GM19438 (cell line): ENCODE measurements at regions not wholly inside any gene's neighbourhood (a gene's known extent, or its start where the extent isn't known, plus 50 kb on each side); places are given as distances from the start of the nearest gene placed in this dataset.

Experiments
- ATAC-seq: cut with Tn5 transposase; IDR thresholded peaks from one replicate; pipeline ENCODE4 v1.9.1; 2021; ENCODE audit warnings: low read depth; ENCODE audit not compliant: unreplicated experiment

DNA sequence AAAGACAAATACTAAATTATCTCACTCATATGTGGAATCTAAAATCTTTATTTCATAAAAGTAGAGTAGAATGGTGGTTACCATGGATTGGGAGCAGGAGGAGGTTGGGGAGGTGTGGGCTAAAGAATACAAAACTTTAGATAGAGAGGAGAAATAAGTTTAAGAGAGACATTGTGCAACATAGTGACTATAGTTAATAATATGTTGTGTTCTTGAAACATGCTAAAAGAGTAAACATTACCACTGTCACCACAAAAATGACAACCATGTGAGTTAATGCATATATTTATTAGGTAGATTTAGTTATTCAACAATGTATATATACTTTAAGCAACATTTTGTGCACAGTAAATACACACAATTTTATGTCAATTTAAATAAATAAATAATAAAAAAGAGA, 128.5 kb upstream of the COL3A1 start:
- no peak for ATAC-seq

DNA sequence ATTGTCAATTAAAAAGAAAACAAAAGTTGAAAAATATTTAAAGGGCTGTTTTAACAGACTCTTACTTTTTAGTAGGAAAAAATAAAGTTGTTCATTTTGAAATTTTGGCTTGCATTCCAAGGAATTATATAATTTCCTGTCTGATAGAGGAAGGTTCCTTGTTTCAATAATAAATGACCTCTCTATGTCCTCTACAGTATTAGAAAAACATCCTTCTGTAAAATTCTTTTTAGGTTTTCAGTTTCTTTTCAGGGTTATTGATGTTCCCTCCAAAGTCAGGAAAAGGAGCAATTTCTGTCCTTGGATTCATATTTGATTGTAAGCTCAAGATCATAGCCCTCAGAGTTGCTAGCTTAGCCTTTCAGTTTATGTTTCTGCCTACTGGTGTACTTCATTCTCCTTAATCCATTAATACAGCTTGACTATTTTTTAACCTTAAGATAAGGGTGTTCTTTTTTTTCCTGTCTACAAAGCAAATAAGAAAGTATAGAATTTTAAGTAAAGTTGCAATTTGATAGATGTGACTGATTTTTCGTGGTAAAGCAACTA, 125.2 kb upstream of the COL3A1 start:
- ATAC-seq, result no peak

- no peak for ATAC-seq
These were observed 123.4 kb upstream of the COL3A1 start for GRCh38 chr2:188850786-188851185.

- ATAC-seq, result no peak
These were observed 122.9 kb upstream of the COL3A1 start for GRCh38 chr2:188851311-188851710.

GRCh38 chr2:188851826-188852225, 122.3 kb upstream of the COL3A1 start:
- ATAC-seq, result no peak

DNA sequence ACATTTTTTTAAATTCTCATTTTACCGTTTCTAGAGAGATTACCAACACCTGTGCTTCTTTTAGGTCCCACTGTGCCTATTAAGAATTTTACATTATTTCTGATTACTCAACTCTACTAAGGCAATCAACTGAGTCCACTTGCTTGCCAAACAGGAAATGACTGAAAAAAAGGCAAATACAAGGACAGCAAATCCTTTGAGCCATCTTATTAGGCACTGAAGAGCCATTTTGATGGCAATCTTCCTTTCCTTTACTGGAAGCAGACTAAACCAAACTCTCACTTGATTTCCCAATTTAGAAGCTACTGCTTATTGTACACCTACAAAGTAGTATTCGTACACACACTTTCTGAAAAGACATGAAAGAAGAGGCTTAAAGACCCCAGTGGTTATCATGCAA, 121.4 kb upstream of the COL3A1 start:
- ATAC-seq, result no peak

- no peak for ATAC-seq
These were observed 120.9 kb upstream of the COL3A1 start for GRCh38 chr2:188853307-188853706.

DNA sequence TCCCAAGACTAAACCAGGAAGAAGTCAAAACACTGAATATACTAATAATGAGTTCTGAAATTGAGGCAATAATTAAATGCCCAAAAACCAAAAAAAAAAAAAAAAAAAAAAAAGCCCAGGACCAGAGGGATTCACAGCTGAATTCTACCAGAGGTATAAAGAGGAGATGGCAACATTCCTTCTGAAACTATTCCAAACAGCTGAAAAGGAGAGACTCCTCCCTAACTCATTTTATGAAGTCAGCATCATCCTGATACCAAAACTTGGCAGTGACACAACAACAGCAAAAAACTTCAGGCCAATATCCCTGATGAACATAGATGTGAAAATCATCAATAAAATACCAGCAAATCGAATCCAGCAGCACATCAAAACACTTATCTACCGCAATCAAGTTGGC, 108.5 kb upstream of the COL3A1 start:
- no peak for ATAC-seq

DNA sequence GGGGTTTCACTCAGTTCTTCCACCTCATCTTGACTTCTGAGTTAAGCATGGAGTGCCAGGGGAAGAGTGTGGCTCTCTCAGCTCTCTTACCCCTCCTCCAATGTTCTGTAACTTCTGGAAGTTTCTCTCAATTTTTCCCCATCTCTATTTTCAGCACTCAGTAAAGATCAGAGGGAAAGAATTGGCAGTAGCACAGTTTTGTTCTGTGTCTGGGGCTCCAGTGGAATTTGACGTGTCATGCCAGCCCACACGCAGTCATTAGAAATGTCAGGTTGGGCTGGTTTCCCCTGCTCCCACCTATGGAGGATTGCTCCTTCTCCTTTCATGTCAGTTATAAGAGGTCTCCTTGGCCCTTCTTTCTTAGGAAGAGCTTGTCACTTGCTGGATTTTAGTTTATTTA, 104.6 kb upstream of the COL3A1 start:
- ATAC-seq, result no peak

GRCh38 chr2:188870289-188870688, 103.9 kb upstream of the COL3A1 start:
- no peak for ATAC-seq

GRCh38 chr2:188875104-188875503, 99.1 kb upstream of the COL3A1 start:
- ATAC-seq, result no peak

DNA sequence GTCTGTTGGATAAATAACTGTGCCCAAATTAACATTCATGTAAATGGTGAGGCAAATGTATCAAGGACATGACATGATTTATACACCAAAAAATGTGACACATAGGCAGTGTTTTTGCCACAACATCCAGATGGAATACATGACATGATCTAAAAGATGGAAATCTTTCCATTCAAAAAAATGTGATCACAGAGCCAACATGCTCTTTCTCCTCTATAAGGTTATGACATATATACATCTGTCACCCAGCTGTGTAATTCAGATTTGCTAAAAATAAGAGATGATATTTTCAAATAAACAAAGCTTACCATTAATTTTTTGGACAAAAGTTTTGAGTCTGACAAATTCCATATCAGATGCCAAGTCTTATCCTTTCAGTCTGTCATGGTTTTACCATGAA, 95.5 kb upstream of the COL3A1 start:
- ATAC-seq, result no peak

DNA sequence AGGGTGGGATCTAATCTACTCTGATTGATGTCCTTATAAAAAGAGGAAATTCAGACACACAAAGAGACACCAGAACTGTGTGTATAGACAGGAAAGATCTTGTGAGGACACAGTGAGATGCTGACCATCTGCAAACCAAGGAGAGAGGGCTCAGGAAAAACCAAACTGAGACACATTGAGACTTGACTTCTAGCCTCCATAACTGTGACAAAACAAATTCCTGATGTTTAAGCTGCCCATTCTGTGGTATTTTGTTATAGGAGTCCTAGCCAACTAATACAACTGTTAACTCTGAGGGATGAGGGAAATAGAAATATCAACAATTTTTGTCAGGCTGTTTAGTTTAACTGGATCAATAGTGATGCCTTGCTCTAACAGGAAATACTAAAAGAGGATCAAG, 93.4 kb upstream of the COL3A1 start:
- no peak for ATAC-seq

DNA sequence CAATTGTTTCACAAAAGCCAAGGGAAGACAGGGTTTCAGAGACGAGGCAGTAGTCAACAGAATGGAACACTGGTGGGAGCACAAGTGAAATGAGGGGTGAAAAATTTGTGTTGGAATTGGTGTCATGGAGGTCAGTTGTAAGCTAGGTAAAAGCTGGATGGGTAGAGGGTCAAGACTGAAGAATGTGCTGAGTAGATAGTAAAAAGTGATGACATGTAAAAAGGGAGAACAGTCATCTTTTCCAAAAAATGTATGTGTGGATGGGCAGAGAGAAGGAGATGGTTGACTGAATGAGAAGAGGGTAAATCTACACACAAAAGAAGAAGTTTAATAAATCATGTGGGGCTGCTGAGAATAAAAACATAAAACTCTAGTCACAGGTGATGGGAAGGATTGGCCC, 92.7 kb upstream of the COL3A1 start:
- no peak for ATAC-seq

GRCh38 chr2:188884046-188884445, 90.1 kb upstream of the COL3A1 start:
- ATAC-seq, result no peak

DNA sequence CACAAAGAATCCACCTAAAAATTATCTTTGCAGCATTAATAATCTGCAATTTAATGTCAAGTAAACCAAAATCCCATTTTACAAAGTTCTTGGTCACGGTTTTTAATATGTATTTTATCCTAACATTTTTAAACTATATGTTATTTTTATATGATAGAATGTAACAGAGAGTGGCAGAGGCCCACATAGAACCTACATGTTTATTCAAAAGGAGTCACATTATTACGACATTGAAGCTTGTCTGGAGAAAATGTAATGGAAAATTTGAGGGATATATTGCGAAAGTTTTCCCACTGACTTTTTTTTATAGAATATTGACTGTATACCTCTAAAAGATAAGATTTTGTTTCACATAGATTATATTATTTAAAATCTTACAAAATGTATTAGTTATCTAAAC, 89.7 kb upstream of the COL3A1 start:
- ATAC-seq, result no peak

DNA sequence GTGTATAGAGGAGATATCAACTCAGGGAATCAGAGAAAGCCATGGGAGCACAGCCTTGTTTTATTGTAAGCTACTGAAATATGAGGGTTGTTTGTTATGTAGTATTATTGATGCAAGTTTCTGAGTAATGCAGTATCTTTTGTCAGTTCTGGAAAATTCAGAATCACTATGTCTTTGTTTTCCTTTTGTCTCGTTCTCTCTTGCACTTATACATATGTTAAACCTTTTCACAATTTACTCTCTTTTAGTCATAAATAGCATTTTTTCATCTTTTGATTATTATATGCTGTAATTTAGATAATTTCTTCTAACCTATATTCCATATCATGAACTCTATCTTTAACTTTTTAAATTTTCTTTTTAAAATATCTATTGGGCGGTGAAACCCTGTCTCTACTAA, 85.0 kb upstream of the COL3A1 start:
- ATAC-seq, result no peak

DNA sequence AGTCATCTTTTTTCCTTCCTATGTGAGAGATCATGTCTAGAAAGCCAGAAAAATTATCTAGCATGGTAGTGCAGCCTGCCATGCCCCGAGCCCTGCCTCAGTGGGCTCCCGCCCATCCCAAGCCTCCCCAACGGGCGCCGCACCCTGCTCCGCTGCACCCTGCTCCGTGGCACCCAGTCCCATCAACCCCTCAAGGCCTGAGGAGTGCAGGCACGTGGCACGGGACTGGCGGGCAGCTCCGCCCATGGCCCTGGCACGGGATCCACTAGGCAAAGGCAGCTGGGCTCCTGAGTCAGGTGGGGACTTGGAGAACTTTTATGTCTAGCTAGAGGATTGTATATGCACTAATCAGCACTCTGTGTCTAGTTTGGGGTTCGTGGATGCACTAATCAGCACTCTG, 83.4 kb upstream of the COL3A1 start:
- no peak for ATAC-seq

DNA sequence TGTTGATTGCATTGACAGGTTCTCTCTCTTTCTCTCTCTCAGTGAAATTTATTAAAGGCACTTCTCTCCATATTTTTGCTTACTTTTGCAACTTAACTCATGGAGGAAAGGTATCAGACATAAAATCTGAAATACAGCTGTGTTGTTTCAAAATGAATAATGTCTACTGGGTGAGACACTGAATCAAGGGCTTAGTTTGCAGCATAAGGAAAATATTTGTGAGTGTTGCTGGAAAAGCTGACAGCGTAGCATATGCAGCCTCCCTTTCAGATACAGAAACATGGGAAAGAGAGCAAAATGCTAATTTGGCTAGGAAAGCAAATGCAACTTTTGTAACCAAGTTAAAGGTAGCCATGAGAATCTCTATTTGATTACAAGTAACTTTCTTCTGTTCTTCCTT, 81.5 kb upstream of the COL3A1 start:
- ATAC-seq, result no peak

GRCh38 chr2:188893972-188894371, 80.2 kb upstream of the COL3A1 start:
- no peak for ATAC-seq

GRCh38 chr2:188894979-188895378, 79.2 kb upstream of the COL3A1 start:
- ATAC-seq, result no peak

DNA sequence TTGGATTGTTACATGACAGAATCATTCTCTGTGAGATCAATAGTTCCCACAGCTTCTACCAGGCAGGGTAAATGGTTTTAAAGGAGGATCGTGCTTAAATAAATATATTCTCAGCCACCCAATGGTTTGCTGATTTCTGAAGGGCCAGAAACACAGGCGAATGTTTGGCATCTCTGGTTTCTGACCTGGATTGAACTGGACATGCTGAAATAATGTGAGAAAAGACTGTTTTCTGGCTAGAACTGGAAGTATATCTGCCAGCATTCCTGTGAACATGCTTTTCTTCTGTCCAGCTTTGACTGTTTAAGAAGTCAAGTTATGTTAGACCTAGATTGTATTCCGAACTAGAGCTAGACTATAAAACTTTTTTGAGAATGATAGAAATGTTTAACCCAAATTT, 77.1 kb upstream of the COL3A1 start:
- ATAC-seq, result no peak

DNA sequence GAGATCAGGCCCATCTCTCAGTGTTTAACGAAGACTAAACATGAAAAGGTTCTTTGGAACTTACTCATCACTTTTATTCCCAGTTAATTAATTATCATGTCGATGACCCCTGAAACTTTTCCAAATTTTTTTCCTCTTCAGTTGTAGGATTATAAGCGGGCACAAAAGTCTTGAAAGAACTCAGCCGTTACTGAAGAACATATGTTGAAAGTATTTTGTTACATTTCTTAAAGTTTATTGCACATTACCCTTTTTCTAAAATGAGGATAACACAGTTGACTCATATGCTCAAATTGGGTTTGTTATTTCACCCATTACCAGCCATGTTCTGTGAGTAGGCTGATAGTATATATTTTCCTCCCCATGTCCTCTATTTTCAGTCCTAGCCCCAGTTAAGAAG, 75.9 kb upstream of the COL3A1 start:
- no peak for ATAC-seq
